CD4-positive, alpha-beta T cell treated with Interleukin-1 beta for 1 hour (primary cell): ENCODE measurements at regions not wholly inside any gene's neighbourhood (a gene's known extent, or its start where the extent isn't known, plus 50 kb on each side); places are given as distances from the start of the nearest gene placed in this dataset.
"Not testable (repeated sequence)": the region's sequence is repeated elsewhere in the genome, so short reads cannot be mapped to it uniquely, and the experiment has no call there.

Experiments used
- DNase-seq, 2 donors: peaks; one replicate each; pipeline ENCODE4 v3.0.0-alpha.2; 2020 to 2022

DNA sequence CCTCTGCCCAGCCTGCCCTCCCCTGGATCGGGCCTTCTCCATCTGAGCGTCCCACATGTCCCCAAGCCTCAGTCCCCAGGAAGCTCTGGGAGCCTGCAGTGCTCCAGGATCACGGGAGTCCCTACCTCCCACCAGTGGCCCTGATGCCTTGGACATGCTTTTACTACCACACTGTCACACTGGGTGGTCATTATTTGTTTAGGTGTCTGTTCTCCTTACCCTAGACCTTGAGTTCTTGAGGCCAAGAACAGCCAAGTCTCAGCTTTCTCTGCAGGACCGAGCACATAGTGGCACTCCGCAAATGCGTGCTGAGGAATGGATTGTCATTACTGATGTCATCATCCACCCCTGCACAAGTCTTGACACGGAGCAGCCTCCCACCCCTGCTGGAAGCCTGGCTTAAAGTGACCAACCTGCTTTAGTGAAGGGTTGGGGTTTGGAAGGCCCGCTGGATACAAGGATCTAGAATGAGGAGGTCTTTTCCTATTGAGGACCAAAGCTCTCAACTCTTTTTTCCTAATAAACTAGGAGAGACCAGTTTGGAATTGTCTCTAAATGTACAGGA is 132.9 kb upstream of the CRHR1 start:
- DNase-seq, result no peak

DNA sequence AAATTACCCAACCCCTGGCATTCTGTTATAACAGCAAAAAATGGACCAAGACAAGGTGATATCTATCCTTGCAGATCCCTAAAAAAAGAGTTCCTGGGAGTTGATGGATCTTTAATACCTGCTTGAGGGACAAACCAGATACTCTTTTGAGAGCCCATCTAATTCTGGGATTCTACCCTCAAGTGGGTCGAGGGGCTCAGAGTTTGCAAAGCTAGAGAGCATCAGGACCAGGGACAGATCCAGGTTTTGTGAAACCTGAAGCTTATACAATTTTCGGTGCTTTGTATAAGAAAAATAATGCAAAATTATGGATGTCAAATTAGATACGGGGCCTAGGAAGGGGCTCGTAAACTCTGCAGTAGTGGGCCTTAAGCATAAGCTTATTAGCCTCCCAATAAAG is 130.5 kb upstream of the CRHR1 start:
- no peak for DNase-seq

DNA sequence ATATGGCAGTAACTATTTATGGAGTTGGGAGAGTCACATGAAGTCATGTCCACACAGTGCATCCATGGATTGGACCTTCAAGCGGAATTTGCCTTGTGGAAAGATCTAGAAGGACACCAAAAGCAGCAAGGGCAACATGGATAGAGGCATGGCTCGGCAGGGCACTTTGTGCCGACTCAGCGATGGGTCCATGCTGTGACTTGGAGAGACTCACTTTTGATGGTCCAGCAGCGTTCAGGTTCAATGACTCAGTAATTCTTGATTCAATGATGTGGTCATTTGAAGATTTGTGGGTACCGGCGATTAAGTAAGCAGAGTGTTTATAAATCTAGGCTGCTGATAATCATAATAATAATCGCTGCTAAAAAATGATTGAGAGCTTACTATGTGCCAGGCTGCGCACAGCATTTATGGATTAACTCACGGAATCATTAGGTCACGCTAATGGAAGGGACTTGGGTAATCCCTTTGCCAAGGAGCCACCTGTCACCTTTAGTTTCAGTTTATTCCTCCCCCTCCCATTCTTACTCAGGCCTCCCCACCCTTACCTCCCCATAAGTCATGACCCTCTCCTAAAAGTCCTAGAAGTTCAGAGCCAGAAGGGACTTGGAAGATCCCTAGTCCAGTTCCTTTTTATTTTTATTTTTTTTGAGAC is 127.5 kb upstream of the CRHR1 start:
- no peak for DNase-seq

DNA sequence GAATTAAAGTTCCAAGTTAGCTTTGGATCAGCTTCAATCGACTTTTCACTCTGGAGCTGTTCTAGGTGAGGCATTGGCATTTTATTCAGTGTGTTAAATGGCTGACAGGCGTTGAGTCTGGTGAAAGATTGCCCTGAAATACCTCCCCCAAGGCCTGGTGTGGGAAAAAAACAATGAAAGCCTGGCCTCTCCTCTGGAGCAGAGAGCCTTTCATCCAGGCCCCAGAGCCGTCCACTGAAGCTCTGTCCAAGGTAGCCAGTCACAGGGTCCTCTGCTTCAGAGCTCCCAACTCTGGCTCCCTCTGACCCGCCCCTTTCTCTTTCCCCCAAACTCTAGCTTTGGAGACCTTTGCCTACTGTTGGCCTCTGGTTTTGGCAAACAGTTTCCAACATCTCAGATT is 123.6 kb upstream of the CRHR1 start:
- DNase-seq, result no peak

- no peak for DNase-seq
Observed at GRCh38 chr17:45662432-45662831, 121.7 kb upstream of the CRHR1 start.

DNA sequence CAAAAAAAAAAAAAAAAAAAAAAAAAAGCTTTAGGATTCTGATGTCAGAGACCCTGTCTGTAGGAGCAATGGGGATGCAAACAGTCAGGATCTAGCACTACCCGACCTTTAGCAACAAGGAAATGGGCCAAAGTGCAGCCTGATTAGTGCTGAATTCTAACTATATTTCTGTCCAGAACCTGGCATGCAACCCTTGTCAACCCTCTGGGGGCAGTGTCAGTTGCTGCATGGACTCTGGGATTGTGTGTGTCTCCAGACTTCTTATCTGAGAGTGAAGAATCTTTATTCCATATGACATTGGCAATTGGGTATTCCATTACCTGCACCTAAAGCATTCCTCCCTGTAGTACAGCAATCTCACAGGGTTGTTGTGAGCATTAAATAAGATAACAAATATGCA is 120.3 kb upstream of the CRHR1 start:
- DNase-seq, result no peak

DNA sequence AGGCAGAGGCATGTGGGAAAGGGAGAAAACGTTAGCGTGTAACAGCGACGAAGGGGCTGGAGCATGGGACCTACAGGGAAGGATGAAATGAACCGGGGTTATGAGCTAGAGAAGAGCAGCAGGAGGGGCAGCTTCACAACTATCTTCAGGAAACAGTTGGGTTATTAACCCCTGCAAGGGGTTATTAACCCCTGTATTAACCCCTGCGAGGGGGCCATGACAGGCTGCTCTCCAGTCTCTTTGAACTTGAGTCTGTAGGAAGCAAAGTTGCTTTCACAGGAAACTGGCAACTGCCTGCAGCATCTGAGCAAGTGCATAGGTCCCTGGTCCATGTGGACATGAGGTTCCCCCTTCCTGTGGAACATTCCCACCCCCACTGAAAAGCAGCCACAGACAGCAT is 119.2 kb upstream of the CRHR1 start:
- no peak for DNase-seq

DNA sequence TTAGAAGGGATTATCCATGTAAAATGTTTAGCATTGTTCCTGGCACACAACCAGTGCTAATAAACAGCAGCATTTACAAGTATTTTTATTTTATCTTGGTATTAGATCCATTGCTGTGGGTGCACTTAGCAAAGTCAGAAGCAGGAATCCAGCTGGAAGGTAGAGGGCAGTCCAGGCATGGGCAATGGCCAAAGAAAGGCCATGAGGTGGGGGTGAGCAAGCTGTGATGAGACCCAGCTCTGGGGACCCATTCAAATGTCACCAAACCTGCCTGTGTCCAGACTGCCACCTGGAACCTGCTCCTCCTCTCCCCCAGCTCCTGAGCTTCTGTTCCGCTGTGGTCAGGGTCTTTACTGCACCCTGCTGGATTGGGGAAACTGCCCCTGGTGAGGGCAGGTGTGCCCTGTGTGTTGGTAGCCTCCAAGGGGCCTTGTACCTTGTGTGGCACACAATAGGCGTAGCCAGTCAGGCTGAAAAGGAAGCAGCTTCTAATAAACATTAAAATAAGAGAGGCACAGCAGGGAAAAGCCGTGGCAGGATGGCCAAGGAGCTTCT is 118.0 kb upstream of the CRHR1 start:
- DNase-seq, result no peak

GRCh38 chr17:45666641-45667040 is 117.5 kb upstream of the CRHR1 start:
- no peak for DNase-seq

GRCh38 chr17:45667591-45668171 is 116.4 kb upstream of the CRHR1 start:
- DNase-seq, result no peak

- no peak for DNase-seq
Observed at GRCh38 chr17:45668316-45668715, 115.8 kb upstream of the CRHR1 start.

DNA sequence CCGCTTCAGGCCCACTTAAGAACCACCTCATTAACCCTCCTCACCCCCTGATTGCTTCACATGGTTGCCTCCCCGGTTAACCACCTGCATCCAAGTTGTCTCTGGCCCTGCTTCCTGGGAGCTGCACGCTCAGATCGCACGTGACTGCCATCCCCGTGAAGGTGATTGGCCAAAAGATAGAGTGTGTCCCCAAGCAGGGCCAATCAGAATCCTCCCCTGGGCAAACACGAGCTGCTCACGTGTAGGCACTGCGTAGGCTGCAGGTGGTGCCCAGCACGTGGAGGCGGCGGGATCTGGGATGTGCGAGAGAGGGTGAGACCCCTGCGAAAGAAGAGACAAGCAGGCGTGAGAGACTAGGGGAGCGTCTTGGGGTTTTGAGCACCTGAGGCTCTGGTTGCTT is 111.8 kb upstream of the CRHR1 start:
- DNase-seq, result no peak

GRCh38 chr17:45672792-45673191 is 111.3 kb upstream of the CRHR1 start:
- no peak for DNase-seq

- DNase-seq, result not testable (repeated sequence)
Observed at GRCh38 chr17:45673759-45674158, 110.4 kb upstream of the CRHR1 start.

GRCh38 chr17:45675012-45675411 is 109.1 kb upstream of the CRHR1 start:
- no peak for DNase-seq

- no peak for DNase-seq
Observed at GRCh38 chr17:45675892-45676291, 108.2 kb upstream of the CRHR1 start.

DNA sequence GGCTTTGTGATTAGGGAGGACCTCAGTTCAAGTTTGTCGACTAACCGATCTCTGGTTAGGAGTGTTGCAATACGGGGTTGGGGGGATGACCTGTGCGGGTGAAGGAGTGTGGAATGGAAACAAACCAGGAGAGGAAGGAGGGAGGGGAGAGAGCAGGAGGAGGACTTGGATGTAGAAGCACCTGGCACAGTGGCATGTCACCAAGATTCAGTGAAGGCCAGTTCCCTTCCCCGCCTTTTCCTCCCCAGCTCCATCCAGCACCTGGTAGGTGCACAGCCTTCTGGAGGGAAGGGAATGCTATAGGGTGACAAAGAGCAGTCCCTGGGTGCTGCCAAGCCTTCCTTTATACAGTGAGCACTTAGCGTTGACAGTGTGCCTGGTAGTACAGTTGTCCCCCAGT is 107.4 kb upstream of the CRHR1 start:
- DNase-seq, result no peak

- no peak for DNase-seq
Observed at GRCh38 chr17:45677770-45678169, 106.3 kb upstream of the CRHR1 start.

DNA sequence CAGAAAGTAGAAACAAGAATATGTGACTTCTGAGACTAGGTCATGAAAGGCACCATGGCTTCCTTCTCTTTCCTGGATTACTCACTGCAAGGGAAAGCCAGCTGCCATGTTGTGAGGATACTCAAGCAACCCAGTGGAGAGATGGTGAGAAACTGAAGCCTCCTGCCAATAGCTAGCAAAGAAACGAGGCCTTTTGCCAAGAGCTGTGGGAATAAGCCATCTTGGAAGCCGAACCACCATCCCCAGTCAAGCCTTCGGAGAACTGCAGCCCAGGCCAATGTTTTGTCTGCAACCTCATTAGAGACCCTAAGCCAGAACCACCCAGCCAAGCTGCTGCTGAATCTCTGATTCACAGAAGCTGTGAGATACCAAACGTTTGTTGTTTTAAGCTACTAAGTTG is 104.7 kb upstream of the CRHR1 start:
- no peak for DNase-seq

DNA sequence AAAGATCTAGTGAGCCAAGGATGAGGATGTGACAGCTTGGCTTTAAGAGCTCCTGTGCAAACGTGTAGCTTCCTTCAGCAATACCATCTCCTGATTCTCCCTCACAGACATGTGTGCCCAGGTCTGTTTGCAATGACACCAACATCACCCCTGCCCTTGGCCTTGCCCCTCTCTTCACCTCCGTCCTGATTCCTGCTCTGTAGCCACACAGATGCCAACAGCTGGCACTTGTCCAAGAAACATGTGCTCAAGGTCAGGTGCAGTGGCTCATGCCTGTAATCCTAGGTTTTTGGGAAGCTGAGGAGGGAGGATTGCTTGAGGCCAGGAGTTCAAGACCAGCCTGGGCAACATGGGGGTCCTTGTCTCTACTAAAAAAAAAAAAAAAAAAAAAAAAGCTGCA is 103.8 kb upstream of the CRHR1 start:
- DNase-seq, result no peak

DNA sequence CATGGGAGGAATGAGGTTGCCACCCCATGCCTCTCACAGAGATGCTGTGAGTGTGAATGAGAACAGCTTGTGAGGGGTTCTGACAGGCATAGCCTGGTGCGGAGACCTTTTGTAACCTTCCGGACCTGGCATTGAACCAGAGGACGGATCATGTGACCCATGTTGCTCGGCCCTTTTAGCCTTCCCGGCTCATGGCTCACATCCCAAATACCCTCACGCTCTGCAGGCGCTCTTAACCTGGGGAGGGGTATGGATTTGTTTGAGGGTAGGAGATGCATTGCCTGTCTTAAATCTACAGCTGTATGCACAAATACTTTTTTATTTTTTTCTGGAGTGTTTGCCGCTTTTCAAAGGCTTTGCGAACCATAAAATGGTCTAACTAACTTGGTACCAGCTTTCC is 102.4 kb upstream of the CRHR1 start:
- DNase-seq, result no peak

GRCh38 chr17:45686250-45686649 is 97.9 kb upstream of the CRHR1 start:
- no peak for DNase-seq

GRCh38 chr17:45687594-45687993 is 96.5 kb upstream of the CRHR1 start:
- no peak for DNase-seq

DNA sequence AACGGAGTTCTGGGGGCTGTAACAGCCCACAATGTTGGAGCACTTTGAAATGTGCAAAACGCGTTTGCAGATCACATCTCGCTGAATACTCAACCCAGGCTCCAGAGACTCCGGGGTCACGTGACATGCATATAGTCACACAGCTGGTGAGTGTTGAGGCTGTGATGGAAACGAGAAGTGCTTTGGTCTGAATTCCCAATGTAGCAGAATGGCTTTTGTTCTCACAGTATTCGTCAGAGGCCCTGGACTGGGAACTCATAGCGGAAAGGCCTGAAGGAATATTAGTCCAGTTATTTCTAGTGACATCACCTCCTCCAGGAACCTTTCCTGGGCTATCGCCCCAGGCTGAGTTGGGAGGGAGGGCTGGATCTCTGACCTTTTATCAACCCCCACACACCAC is 95.8 kb upstream of the CRHR1 start:
- DNase-seq, result no peak

DNA sequence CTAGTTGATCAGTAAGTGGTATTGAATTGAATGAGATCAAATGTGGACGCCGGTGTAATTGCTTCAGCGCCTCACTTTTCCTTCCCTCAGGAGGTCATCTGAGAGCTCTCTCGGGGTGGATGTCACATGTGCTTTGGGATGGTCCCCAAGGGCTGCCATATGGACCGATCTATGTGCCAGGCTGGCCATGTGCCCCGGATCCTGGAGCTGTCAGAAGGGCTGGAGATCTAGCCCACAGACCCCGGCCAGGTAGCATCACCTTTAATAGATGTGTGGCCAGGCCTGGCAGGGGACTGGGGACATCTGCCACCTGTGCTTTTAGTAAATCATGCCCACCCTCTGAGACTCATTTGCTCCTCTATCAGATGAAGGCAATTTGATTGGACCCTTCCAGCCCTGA is 95.3 kb upstream of the CRHR1 start:
- no peak for DNase-seq
